Calu3 (cell line): ENCODE measurements at regions not wholly inside any gene's neighbourhood (a gene's known extent, or its start where the extent isn't known, plus 50 kb on each side); places are given as distances from the start of the nearest gene placed in this dataset.

Source experiments
- BruUV-seq: library from RNA; stranded (reverse); fragments of 400-500 nt; replicated peaks from 2 replicates; lab custom pipeline; 2021; lab: Mats Ljungman, UMichigan
- CTCF ChIA-PET: fragments of 300-600 bp; sonication (Branson Sonifier 250); formaldehyde crosslinking; loops from one replicate; lab custom pipeline; 2022; ENCODE audit warnings: antibody characterized with exemption; lab: Charles Lee
- DNase-seq: peaks from one replicate; pipeline ENCODE4 v3.0.0; 2022
- H3K27ac Mint-ChIP-seq: one replicate; pipeline ENCODE4 v1.8.0; 2022; ENCODE audit warnings: mixed read lengths; ENCODE audit not compliant: unreplicated experiment
- H3K27me3 Mint-ChIP-seq: one replicate; pipeline ENCODE4 v1.8.0; 2022; ENCODE audit warnings: mixed read lengths; ENCODE audit not compliant: unreplicated experiment
- H3K36me3 Mint-ChIP-seq: one replicate; pipeline ENCODE4 v1.8.0; 2022; ENCODE audit warnings: mild to moderate bottlenecking, moderate library complexity, mixed read lengths; ENCODE audit not compliant: insufficient read depth, unreplicated experiment
- H3K4me1 Mint-ChIP-seq: one replicate; pipeline ENCODE4 v1.8.0; 2022; ENCODE audit warnings: mild to moderate bottlenecking, low read depth, mixed read lengths; ENCODE audit not compliant: unreplicated experiment
- H3K4me3 Mint-ChIP-seq: one replicate; pipeline ENCODE4 v1.8.0; 2022; ENCODE audit warnings: mild to moderate bottlenecking, low read depth, moderate library complexity, mixed read lengths; ENCODE audit not compliant: unreplicated experiment
- H3K9me3 Mint-ChIP-seq: one replicate; pipeline ENCODE4 v1.8.0; 2022; ENCODE audit warnings: low read depth, mixed read lengths; ENCODE audit not compliant: unreplicated experiment
- intact Hi-C: fragments of 100-400 bp; cut with micrococcal nuclease; formaldehyde crosslinking; loops from one replicate; pipeline ENCODE4 v1.10.0; 2022; ENCODE audit not compliant: unreplicated experiment
- TF ChIP-seq, protein P1 (sequence below): fragments of 200-600 bp; IDR thresholded peaks from one replicate; pipeline ENCODE4 v1.8.0; 2022; ENCODE audit warnings: antibody characterized with exemption; ENCODE audit not compliant: unreplicated experiment

DNA sequence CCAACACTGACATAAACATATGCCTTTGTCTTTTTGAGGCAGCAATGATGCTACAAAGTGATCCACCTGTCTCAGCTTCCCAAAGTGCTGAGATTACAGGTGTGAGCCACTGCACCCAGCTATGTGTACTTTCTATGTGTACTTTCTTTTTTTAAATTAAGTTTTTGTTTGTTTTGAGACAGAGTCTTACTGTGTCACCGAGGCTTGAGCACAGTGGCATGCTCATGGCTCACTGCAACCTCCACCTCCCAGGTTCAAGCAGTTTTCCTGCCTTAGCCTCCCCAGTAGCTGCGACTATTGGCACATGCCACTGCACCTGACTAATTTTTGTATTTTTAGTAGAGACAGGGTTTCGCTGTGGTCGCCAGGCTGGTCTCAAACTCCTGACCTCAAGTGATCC, 172.5 kb upstream of the ALG10B start:
- Mint-ChIP-seq H3K9me3 (peaks cover 7% of the 10 kb centered on the region), H3K27me3 (no peaks in the 10 kb centered on the region), H3K4me1 (peaks cover 34% of the 10 kb centered on the region), H3K36me3 (peaks cover 12% of the 10 kb centered on the region), H3K4me3 (peak overlapping the region; percentile 11), H3K27ac (peak overlapping the region; percentile 88)
- CTCF ChIA-PET = interaction anchor here (0.6 to 1.7 kb wide), 5 partner anchors 87 to 502 kb away, joined by 3 to 6 read pairs (median 3); partner anchors contain the start of gene ALG10B
- DNase-seq = no peak
- BruUV-seq = no TSS peak
- TF ChIP-seq, protein P1, sequence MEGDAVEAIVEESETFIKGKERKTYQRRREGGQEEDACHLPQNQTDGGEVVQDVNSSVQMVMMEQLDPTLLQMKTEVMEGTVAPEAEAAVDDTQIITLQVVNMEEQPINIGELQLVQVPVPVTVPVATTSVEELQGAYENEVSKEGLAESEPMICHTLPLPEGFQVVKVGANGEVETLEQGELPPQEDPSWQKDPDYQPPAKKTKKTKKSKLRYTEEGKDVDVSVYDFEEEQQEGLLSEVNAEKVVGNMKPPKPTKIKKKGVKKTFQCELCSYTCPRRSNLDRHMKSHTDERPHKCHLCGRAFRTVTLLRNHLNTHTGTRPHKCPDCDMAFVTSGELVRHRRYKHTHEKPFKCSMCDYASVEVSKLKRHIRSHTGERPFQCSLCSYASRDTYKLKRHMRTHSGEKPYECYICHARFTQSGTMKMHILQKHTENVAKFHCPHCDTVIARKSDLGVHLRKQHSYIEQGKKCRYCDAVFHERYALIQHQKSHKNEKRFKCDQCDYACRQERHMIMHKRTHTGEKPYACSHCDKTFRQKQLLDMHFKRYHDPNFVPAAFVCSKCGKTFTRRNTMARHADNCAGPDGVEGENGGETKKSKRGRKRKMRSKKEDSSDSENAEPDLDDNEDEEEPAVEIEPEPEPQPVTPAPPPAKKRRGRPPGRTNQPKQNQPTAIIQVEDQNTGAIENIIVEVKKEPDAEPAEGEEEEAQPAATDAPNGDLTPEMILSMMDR = no peak
- intact Hi-C loops = loop anchor here (2.0 kb wide), 1 partner anchor 75 kb away; no protein-coding TSS in a partner anchor

DNA sequence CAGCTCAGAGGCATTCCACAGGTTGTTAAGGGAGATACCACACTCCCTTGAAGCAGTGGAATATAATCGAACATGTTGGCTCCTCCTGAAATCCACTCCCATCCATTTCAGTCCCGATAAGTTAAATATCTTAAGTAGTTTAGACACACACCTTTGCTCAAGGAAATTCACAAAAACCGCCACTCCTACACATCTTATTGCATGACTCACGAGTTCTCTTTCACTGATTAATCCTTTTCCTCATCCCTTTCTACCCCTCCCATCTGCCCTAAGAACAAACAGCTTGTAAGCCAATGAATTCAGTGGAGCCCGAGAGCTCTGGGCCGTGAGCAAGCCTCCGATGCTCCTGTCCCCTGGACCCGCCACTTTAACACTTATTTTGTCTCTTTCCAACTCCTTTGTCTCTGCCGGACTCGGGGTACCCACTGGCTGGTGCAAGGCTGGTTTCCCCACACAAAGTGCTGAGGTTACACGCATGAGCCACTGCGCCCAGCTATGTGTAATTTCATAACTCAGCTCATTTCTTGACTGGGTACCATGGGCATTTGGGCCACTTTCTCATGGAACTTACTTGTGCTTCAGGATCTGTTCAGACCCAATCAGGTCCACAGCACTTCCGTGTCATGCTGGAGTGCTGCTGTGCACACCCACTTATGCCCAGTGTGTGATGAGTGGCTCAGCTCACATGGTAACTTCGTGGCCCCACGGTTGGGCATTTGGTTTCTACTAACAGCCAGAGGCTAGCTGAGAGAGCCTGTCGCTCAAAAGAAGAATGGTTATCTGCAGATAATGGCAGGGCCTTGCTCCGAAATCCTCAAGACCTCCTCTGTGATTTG, 171.8 kb upstream of the ALG10B start:
- CTCF ChIA-PET = interaction anchor here (1.3 to 1.7 kb wide), 4 partner anchors 88 to 172 kb away, joined by 3 to 6 read pairs (median 3); partner anchors contain the start of gene ALG10B
- TSS peak; percentile 32 for BruUV-seq
- intact Hi-C loops = loop anchor here (2.0 kb wide), 1 partner anchor 74 kb away; no protein-coding TSS in a partner anchor
- peak overlapping the region; percentile 11 for H3K4me3 Mint-ChIP-seq
- H3K27ac Mint-ChIP-seq = peak overlapping the region; percentile 88
- TF ChIP-seq, protein P1 = no peak
- H3K27me3 Mint-ChIP-seq = no peaks in the 10 kb centered on the region
- peaks cover 7% of the 10 kb centered on the region for H3K9me3 Mint-ChIP-seq
- H3K4me1 Mint-ChIP-seq = peaks cover 37% of the 10 kb centered on the region
- H3K36me3 Mint-ChIP-seq = peaks cover 8% of the 10 kb centered on the region
- DNase-seq = peak; percentile 34

DNA sequence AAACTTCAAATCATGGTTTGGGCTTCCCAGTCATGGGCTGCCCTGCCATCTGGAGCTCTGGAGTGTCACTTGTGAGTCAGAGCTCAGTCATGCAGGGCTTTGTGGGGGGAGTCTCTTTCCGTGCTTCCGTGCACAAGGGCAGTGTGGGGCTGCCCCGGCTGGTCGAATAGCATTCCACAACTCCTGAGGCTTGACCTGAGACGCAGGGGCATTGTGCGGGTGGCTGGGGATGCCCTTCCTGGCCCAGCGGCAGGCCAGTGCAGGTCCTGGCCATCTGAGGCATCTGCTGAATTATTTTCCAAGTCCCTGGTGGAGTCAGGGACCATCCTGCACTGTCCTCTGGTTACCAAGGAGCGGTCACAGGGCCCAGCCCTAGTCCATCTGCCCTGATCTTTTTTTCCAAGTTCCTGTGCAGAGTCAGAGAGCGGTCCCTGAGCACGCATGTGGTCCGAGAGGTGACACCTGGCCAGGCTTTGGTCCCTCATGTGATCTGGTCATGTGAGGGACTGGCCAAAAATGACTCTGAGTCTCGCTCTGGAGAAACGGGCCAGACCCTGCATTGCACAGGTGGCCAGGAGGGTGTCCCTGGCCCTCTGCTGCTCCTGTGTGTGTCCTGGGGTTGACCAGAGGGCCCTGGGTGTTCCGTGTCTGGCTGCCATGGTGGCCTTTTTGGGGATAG, 167.0 kb upstream of the ALG10B start:
- intact Hi-C loops = loop anchor here (2.0 kb wide), 1 partner anchor 133 kb away; no protein-coding TSS in a partner anchor
- Mint-ChIP-seq H3K9me3 (peaks cover 7% of the 10 kb centered on the region), H3K36me3 (peaks cover 5% of the 10 kb centered on the region), H3K4me1 (peaks cover 44% of the 10 kb centered on the region), H3K27ac (peak overlapping the region; percentile 85), H3K4me3 (peak overlapping the region; percentile 47), H3K27me3 (no peaks in the 10 kb centered on the region)
- CTCF ChIA-PET = interaction anchor here (0.6 kb wide), 1 partner anchor 10 kb away, joined by 3 read pairs; no protein-coding TSS in a partner anchor
- peak; percentile 79 for DNase-seq
- BruUV-seq = no TSS peak
- TF ChIP-seq, protein P1 = no peak

DNA sequence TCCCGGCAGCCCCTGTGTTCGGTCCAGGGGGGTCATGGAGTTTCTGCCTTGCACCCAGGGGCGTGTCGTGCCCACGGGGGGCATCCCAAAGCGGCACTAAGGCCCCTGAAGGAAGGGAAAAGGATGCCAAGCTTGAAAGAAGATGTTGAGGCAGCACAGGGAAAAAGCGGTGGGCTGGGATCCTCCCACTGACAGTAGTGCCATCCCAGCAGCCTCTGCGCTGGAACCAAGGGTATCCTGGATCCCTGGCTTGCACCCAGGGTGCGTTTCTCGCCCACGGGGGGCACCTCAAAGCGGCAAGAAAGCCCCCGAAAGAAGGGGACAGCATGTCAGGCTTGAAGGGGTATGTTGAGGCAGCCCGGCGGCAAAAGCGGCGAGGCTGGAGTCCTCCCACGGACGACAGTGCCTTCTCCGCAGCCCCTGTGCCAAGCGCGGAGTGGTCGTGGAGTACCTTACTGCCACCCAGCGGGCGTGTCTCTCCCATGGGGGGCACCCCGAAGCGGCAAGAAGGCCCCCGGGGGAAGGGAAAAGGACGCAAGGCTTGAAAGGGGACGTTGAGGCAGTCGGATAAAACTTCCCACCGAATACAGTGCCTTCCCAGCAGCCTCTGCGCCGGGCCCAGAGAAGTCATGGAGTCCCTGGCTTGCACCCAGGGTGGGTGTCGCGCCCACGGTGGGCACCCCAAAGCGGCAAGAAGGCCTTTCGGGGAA, 164.4 kb upstream of the ALG10B start:
- BruUV-seq = no TSS peak
- Mint-ChIP-seq H3K4me1 (peaks cover 37% of the 10 kb centered on the region), H3K4me3 (no peak overlapping the region), H3K27ac (no peak overlapping the region), H3K36me3 (peaks cover 5% of the 10 kb centered on the region), H3K27me3 (no peaks in the 10 kb centered on the region), H3K9me3 (peaks cover 7% of the 10 kb centered on the region)
- TF ChIP-seq, protein P1 = no peak
- CTCF ChIA-PET = no interaction called here
- intact Hi-C loops = no loop called here
- DNase-seq = no peak
